Middle frontal gyrus (tissue), 1 donor: ENCODE measurements at regions not wholly inside any gene's neighbourhood (a gene's known extent, or its start where the extent isn't known, plus 50 kb on each side); places are given as distances from the start of the nearest gene placed in this dataset.

Experiments
- DNase-seq: peaks from one replicate; pipeline ENCODE4 v3.0.0-alpha.2; 2015; ENCODE audit warnings: low spot score; ENCODE audit errors: extremely low spot score

GRCh38 chr13:97561182-97561581 is 127.2 kb downstream of the RAP2A start:
- DNase-seq: no peak

GRCh38 chr13:97562962-97563361 is 129.0 kb downstream of the RAP2A start:
- no peak for DNase-seq

DNA sequence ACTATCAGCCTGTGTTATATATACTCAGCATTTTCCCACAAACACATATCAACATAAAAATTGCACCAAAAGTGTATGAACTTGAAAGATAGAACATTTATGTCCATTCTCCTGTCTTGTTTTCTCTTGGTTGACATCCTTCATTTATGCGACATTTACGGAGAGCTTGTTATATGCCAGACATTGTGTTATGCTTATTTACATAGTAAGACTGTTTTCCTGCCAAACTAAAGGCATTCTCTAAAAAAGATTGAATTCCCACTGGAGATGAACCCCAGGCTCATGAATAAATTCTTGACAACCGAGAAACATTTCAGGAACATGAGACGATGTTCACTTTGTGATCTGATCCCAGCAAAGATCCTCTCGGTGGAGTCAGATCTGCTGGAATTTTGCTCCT is 131.0 kb downstream of the RAP2A start:
- DNase-seq: no peak

- no peak for DNase-seq
Observed at GRCh38 chr13:97565906-97566305, 131.9 kb downstream of the RAP2A start.

DNA sequence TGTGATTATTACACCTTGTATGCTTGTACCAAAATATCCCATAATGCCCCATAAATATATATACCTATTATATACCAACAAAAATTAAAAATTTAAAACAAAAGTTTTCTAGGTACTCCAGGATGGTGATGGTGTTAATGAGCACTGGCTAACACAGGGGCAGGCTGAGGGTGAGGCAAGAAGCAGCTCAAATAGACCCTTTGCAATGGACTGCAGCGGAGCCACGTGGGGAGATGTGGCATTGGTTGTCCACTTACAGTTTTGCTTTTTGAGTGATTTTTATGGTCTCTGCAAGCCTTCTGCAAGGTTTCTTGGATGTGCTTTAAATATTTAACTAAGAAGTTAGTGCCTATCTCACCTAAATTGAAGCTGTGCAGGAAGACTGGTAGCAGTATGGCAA is 132.9 kb downstream of the RAP2A start:
- no peak for DNase-seq

- no peak for DNase-seq
Observed at GRCh38 chr13:97567510-97568243, 133.7 kb downstream of the RAP2A start.

DNA sequence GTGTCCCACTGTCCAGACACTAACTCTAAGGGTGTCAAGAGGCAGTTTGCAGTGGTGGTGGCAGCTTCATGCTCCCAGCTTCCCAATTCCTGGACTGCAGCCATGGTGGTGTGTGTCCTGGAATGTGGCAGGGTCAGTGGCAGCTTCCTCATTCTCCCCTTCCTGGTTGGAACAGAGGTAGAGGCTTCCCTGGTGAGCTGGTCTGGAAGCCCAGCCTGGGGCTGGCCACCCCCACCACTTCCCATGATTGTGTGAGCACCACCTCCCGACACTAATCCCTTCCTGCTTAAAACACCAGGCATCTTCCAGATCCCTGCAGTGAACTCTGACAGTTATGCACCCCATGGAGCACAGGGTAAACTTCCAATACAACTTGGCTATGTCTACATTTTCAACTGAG is 134.9 kb downstream of the RAP2A start:
- DNase-seq: no peak

GRCh38 chr13:97569841-97570240 is 135.9 kb downstream of the RAP2A start:
- no peak for DNase-seq

- no peak for DNase-seq
Observed at GRCh38 chr13:97570442-97570841, 136.5 kb downstream of the RAP2A start.

GRCh38 chr13:97573011-97573410 is 139.0 kb downstream of the RAP2A start:
- DNase-seq: no peak

GRCh38 chr13:97574926-97575325 is 141.0 kb downstream of the RAP2A start:
- no peak for DNase-seq

GRCh38 chr13:97577026-97577425 is 143.1 kb downstream of the RAP2A start:
- DNase-seq: no peak

DNA sequence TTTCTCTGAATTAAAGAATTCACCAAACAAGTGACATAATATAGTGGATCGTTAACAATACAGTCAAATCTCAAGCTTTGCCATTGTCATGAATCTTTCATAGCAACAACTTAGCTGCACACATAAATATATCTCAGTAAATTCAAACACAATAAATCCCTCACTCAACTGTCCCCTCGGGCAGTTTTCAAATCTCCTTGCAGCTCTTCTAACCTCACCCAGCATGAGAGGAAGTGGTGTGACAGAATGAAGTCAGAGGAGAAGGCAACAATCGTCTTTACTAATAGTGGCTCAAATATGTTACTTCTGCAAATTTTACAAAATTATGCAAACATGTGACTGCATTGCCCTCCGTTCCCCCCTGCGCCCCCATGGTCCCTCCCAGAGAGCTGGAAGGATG is 148.2 kb downstream of the RAP2A start:
- DNase-seq: no peak

DNA sequence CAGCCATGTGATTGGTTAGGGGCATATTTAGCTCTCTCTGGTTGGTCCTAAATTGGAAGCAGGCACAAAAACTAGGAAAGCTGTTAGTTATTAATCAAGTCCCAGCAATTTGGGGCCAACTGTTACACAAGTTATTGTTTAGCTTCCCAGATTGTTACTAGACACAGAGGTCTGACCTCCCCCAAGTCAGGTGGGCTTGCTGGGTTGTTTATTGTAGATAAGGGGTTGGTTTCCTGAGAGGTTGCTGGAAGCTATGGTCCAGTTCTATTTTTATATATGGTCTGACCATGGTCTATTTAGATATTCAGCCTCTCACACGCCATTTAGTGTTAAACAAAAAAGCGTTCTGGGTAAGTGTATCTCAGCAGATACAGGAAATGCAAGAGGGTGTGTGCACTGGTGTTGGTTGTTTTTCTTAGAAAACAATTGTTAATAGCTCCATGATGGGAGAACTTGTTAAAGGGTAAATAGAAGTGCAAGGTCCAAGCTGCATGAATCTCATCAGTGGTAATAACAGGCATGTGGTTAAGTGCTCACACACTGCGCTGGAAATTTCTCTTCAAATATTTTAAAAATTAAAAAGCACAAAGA is 150.0 kb downstream of the RAP2A start:
- no peak for DNase-seq

DNA sequence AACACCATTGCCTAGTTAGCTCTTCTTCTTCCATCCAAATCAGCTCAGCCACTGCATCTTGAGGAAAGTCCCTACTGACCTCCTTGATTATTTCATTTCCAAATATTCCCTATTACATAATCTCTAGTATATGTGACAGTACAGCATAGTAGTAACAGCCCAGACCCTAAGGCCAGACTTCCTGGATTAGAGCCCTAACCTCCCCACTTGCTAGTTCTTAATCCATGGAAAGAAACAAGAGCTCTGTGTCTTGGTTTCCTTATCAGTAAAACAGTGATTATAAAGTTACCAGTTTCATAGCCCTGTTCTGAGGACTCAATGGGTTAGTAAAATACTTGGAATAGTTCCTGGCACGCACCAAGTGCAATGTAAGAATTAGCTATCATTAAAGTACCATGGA is 153.0 kb downstream of the RAP2A start:
- DNase-seq: no peak

DNA sequence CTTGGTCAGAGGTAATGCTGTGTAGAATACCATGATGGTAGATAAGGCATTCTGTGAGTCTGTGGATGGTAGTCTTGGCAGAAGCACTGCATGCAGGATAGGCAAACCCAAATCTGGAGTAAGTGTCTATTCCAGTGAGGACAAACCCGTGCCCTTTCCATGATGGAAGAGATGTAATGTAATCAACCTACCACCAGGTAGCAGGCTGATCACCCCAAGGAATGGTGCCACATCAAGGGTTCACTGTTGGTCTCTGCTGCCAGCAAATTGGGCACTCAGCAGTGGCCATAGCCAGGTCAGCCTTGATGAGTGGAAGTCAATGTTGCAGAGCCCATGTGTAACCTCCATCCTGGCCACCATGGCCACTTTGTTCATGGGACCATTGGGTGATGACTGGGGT is 155.0 kb downstream of the RAP2A start:
- no peak for DNase-seq

DNA sequence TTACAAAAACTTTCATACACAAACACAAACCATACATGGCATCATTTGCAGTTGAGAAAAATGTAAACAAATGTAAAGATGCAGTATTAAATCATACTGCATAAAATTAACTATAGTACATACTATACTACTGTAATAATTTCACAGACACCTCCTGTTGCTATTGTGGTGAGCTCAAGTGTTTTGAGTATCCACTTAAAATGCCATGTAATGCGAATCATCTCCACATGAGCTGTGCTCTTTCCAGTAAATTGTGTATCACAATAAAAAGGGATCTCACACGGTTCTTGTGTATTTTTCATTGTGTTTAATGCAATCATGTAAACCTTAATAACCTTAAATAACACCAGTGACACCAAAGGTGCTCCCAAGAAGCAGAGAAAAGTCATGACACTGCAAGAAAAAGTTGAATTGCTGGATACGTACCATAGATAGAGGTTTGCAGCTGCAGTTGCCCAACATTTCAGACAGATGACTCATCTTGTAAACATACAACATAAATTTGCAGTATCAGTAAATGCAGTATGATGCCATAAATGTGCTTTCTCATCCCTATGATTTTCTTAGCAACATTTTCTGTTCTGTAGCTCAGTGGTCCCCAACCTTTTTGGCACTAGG is 166.6 kb downstream of the RAP2A start:
- no peak for DNase-seq

DNA sequence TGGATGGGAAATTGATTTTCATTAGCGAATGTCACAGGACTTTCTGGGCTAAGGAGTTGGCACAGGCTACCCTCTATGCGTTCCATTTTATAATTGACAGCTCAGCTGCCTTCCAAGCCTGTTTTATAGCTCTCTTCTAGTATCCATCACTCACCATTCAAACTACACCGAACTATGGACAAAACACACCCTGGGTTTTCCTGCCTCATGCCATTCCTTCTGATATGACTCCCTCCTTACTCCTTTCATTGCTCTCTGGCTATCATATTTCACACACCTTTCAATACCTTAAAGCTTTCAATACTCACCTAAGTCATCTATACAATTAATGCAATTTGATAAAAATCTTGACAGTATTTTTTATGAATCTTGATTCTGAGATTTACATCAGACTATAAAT is 181.3 kb downstream of the RAP2A start:
- no peak for DNase-seq

DNA sequence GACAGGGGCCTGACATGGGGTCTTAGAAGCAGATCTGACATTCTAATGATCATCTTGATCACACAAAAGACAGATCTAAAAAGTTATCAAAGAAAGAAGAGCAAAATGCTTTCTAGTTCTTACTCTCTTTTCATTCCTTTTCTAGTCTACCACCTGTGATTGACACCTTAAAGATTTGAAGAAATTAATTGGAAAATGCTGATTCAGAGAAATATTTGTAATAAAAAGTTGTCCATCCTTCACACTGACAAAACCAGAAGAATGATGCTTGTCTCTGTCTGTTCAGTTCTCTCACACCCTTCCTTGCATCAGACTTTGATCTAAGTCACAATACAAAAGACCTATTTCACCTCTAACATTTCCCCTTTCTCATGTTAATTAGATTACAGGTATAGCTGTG is 182.4 kb downstream of the RAP2A start:
- DNase-seq: no peak

GRCh38 chr13:97621025-97621424 is 187.1 kb downstream of the RAP2A start:
- DNase-seq: no peak

- DNase-seq: no peak
Observed at GRCh38 chr13:97621631-97622030, 187.7 kb downstream of the RAP2A start.

DNA sequence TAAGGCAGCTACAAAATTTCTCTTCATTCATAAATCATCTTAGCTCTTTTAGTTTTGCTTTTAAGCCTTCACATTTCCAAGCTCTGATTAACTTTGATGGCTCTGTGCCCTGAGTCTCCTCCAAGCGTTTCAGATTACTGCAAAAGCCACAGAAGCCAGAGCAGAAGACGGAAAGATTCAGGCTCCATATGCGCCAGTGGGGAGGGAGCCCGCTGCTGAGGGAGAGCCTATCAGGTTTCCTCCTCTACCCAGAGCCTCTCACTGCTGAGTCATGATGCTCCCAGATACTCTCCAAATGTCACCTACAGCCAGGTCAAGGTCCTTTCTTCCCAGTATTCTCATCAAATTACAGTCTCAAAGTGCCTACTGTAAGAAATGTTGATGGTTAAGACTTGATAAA is 193.6 kb downstream of the RAP2A start:
- DNase-seq: no peak
